SH-SY5Y (cell line): ENCODE measurements at regions not wholly inside any gene's neighbourhood (a gene's known extent, or its start where the extent isn't known, plus 50 kb on each side); places are given as distances from the start of the nearest gene placed in this dataset.

Experiments
- GATA2 ChIP-seq: IDR thresholded peaks from 2 replicates; pipeline ENCODE4 v1.6.1; 2011; ENCODE audit warnings: mild to moderate bottlenecking, low read depth, low read length
- GATA3 ChIP-seq: IDR thresholded peaks from 2 replicates; pipeline ENCODE4 v1.6.1; 2011; ENCODE audit warnings: low read depth, mild to moderate bottlenecking, low read length, moderate library complexity

DNA sequence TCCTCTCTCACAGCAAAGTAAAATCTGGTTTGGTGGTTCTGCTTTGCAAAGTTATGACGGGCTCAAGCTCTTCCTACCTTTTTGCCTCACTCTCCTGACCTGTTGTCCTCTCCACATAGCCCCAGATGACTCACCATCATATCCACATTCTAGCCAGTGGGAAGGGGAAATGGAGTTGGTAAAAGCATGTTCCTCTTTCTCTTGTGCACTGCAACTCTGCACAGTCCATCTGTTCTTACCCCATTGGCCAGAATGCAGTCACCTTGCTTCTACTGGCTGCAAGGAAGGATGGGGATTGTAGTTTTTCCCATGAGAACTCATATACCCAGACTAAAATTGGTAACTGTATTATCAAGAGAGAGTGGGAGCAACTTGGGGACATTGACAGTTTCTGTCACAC is 50.4 kb upstream of the SMIM21 start:
- TF ChIP-seq GATA2 (no peak), GATA3 (no peak)
